GM21447 (cell line): ENCODE measurements at regions not wholly inside any gene's neighbourhood (a gene's known extent, or its start where the extent isn't known, plus 50 kb on each side); places are given as distances from the start of the nearest gene placed in this dataset.
"Not testable (repeated sequence)": the region's sequence is repeated elsewhere in the genome, so short reads cannot be mapped to it uniquely, and the experiment has no call there.

Experiments
- ATAC-seq: cut with Tn5 transposase; IDR thresholded peaks from one replicate; pipeline ENCODE4 v1.9.1; 2021; ENCODE audit not compliant: unreplicated experiment

DNA sequence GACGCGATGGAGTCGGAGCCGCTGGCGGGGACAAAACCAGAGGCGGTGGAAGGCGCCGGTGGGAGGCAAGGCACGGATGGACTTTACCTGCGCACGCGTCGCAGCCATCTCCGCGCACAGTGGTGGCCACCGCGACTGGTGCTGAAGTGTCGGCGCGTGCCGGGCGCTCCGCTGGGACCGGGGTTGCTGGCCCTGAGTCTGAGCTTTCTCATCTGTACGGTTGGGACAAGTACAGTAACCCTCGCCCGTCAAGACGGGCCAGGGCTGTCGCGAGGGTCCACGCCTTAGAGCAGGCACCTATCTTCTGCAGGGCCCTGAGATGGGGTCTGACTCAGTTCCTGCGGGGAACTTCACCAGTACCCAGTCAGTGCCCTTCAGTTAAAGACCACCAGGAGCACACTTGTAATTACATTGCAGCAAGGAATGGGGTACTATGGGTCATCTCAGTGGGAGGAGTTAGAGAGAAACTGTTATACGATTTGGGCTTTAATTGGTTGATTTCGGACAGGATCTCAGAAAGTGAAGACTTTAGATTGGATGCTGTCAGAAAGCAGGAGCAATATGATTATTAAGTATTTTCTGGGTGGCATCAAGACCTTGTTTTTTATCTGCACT lies 385.6 kb downstream of the SPATA31A6 start:
- ATAC-seq = not testable (repeated sequence)

DNA sequence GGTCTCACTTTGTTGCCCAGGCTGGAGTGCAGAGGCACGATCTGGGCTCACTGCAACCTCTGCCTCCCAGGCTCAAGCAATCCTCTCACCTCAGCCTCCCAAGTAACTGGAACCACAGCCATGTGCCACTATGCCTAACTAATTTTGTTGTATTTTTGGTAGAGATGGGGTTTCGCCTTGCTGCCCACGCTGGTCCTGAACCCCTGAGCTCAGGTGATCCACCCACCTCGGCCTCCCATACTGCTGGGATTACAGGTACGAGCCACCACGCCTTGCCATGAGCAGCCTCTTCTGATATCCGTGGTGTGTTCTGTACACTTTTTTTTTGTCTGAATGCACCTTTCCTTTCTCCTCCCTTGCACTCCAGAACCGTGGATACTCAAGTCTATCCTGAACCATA lies 394.4 kb downstream of the SPATA31A6 start:
- ATAC-seq = not testable (repeated sequence)
